ENCODE measurements at regions not wholly inside any gene's neighbourhood (a gene's known extent, or its start where the extent isn't known, plus 50 kb on each side); places are given as distances from the start of the nearest gene placed in this dataset.

DNA sequence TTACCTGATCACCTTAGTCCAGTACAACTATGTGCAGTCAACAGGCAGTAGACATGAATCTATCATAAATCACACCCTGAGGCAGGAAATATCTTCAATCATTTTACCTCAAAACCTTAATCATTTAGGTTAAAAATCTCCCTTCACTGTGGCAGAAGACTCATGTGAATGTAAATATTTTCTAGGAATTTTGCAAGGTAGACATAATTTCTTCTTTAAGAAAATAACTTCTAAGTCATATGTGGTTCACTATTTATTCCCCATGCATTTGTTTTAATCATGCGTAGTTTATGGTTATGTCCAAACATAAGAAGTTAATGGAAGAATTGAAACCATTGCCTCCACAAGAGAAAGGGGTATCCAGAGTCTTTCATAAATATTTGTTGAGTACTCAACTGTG, 97.0 kb downstream of the HMHB1 start:
- TF ChIP-seq, protein P1, sequence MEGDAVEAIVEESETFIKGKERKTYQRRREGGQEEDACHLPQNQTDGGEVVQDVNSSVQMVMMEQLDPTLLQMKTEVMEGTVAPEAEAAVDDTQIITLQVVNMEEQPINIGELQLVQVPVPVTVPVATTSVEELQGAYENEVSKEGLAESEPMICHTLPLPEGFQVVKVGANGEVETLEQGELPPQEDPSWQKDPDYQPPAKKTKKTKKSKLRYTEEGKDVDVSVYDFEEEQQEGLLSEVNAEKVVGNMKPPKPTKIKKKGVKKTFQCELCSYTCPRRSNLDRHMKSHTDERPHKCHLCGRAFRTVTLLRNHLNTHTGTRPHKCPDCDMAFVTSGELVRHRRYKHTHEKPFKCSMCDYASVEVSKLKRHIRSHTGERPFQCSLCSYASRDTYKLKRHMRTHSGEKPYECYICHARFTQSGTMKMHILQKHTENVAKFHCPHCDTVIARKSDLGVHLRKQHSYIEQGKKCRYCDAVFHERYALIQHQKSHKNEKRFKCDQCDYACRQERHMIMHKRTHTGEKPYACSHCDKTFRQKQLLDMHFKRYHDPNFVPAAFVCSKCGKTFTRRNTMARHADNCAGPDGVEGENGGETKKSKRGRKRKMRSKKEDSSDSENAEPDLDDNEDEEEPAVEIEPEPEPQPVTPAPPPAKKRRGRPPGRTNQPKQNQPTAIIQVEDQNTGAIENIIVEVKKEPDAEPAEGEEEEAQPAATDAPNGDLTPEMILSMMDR (IDR thresholded peaks at IDR 0.05; ENCODE audit: insufficient read depth, low read length, poor library complexity, severe bottlenecking) = no peak
- no peak overlapping the region for H3K4me3 ChIP-seq (ENCODE audit: low read depth, low read length)
- no peak for DNase-seq (ENCODE audit: low read depth)
- H3K36me3 ChIP-seq (ENCODE audit: control insufficient read depth, insufficient read depth, low read length) = no peaks in the 10 kb centered on the region
- H3K27me3 ChIP-seq (ENCODE audit: control insufficient read depth, insufficient read depth, low read length) = no peaks in the 10 kb centered on the region

GRCh38 chr5:143913008-143913752, 101.2 kb downstream of the HMHB1 start:
- DNase-seq (ENCODE audit: low read depth) = peak; percentile 56
- Histone ChIP-seq H3K4me3 (ENCODE audit: low read depth, low read length) (no peak overlapping the region), H3K27me3 (ENCODE audit: control insufficient read depth, insufficient read depth, low read length) (no peaks in the 10 kb centered on the region), H3K36me3 (ENCODE audit: control insufficient read depth, insufficient read depth, low read length) (no peaks in the 10 kb centered on the region)
- TF ChIP-seq, protein P1 (IDR thresholded peaks at IDR 0.05; ENCODE audit: insufficient read depth, low read length, poor library complexity, severe bottlenecking) = no peak

GRCh38 chr5:143914756-143915155, 102.8 kb downstream of the HMHB1 start:
- Histone ChIP-seq H3K36me3 (ENCODE audit: control insufficient read depth, insufficient read depth, low read length) (no peaks in the 10 kb centered on the region), H3K27me3 (ENCODE audit: control insufficient read depth, insufficient read depth, low read length) (no peaks in the 10 kb centered on the region), H3K4me3 (ENCODE audit: low read depth, low read length) (no peak overlapping the region)
- no peak for DNase-seq (ENCODE audit: low read depth)
- TF ChIP-seq, protein P1 (IDR thresholded peaks at IDR 0.05; ENCODE audit: insufficient read depth, low read length, poor library complexity, severe bottlenecking) = no peak

- no peak for DNase-seq (ENCODE audit: low read depth)
- Histone ChIP-seq H3K27me3 (ENCODE audit: control insufficient read depth, insufficient read depth, low read length) (no peaks in the 10 kb centered on the region), H3K36me3 (ENCODE audit: control insufficient read depth, insufficient read depth, low read length) (no peaks in the 10 kb centered on the region), H3K4me3 (ENCODE audit: low read depth, low read length) (no peak overlapping the region)
- TF ChIP-seq, protein P1 (IDR thresholded peaks at IDR 0.05; ENCODE audit: insufficient read depth, low read length, poor library complexity, severe bottlenecking) = no peak
These were observed 104.5 kb downstream of the HMHB1 start for GRCh38 chr5:143916451-143916850.

GRCh38 chr5:143918961-143919360, 107.0 kb downstream of the HMHB1 start:
- TF ChIP-seq, protein P1 (IDR thresholded peaks at IDR 0.05; ENCODE audit: insufficient read depth, low read length, poor library complexity, severe bottlenecking) = no peak
- Histone ChIP-seq H3K4me3 (ENCODE audit: low read depth, low read length) (no peak overlapping the region), H3K36me3 (ENCODE audit: control insufficient read depth, insufficient read depth, low read length) (no peaks in the 10 kb centered on the region), H3K27me3 (ENCODE audit: control insufficient read depth, insufficient read depth, low read length) (no peaks in the 10 kb centered on the region)
- no peak for DNase-seq (ENCODE audit: low read depth)

GRCh38 chr5:143920772-143921171, 108.8 kb downstream of the HMHB1 start:
- DNase-seq (ENCODE audit: low read depth) = no peak
- Histone ChIP-seq H3K4me3 (ENCODE audit: low read depth, low read length) (no peak overlapping the region), H3K27me3 (ENCODE audit: control insufficient read depth, insufficient read depth, low read length) (no peaks in the 10 kb centered on the region), H3K36me3 (ENCODE audit: control insufficient read depth, insufficient read depth, low read length) (no peaks in the 10 kb centered on the region)
- TF ChIP-seq, protein P1 (IDR thresholded peaks at IDR 0.05; ENCODE audit: insufficient read depth, low read length, poor library complexity, severe bottlenecking) = no peak

Data from kidney epithelial cell (primary cell).